ENCODE measurements at regions not wholly inside any gene's neighbourhood (a gene's known extent, or its start where the extent isn't known, plus 50 kb on each side); places are given as distances from the start of the nearest gene placed in this dataset.
"Not testable (repeated sequence)": the region's sequence is repeated elsewhere in the genome, so short reads cannot be mapped to it uniquely, and the experiment has no call there.

DNA sequence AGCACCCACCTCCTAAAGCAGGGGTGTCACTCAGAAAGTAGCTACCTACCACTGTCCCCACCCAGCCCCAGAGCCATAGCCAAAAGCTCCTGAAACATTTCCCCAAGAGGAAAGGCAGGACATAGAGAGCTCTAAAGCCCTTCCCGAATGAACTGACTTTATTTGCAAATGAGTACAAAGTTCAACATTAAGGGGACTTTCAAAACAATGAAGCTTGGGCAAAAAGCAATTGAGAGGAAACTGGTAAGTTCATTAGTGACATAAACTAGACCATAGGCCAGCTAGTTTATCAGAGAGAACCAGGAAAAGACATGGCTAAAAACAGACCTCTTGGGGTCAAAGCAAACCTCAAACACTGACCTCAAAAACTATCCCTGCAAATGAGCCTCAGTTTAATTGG lies 72.7 kb downstream of the IGLL5 start:
- Histone ChIP-seq H3K4me3 (ENCODE audit: low read depth, low read length) (no peak overlapping the region), H3K4me1 (no peaks in the 10 kb centered on the region), H3K27me3 (replicated peaks; ENCODE audit: control insufficient read depth, insufficient read depth, low read length) (no peaks in the 10 kb centered on the region; the same call in 1 of the 2 replicates), H3K36me3 (ENCODE audit: control insufficient read depth, insufficient read depth, low read length) (no peaks in the 10 kb centered on the region), H3K9me3 (peaks cover 14% of the 10 kb centered on the region)
- intact Hi-C loops (cut with micrococcal nuclease; ENCODE audit: unreplicated experiment), result no loop called here
- BruUV-seq (replicated peaks), result no TSS peak
- Mint-ChIP-seq H3K27ac (ENCODE audit: unreplicated experiment) (no peak overlapping the region), H3K36me3 (ENCODE audit: insufficient read depth, unreplicated experiment) (no peaks in the 10 kb centered on the region), H3K27me3 (ENCODE audit: insufficient read depth, unreplicated experiment) (peaks cover 4% of the 10 kb centered on the region), H3K9me3 (ENCODE audit: unreplicated experiment) (peaks cover 38% of the 10 kb centered on the region), H3K4me1 (ENCODE audit: low read depth, unreplicated experiment) (no peaks in the 10 kb centered on the region), H3K4me3 (ENCODE audit: unreplicated experiment) (no peak overlapping the region)
- no peak for DNase-seq
- TF ChIP-seq, protein P1, sequence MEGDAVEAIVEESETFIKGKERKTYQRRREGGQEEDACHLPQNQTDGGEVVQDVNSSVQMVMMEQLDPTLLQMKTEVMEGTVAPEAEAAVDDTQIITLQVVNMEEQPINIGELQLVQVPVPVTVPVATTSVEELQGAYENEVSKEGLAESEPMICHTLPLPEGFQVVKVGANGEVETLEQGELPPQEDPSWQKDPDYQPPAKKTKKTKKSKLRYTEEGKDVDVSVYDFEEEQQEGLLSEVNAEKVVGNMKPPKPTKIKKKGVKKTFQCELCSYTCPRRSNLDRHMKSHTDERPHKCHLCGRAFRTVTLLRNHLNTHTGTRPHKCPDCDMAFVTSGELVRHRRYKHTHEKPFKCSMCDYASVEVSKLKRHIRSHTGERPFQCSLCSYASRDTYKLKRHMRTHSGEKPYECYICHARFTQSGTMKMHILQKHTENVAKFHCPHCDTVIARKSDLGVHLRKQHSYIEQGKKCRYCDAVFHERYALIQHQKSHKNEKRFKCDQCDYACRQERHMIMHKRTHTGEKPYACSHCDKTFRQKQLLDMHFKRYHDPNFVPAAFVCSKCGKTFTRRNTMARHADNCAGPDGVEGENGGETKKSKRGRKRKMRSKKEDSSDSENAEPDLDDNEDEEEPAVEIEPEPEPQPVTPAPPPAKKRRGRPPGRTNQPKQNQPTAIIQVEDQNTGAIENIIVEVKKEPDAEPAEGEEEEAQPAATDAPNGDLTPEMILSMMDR (IDR thresholded peaks at IDR 0.05; ENCODE audit: insufficient read depth in 1 of 2, low read depth in 1 of 2, low read length in 1 of 2, severe bottlenecking in 1 of 2, unreplicated experiment in 1 of 2), result no peak
- ChIA-PET POLR2A (no interaction called here), CTCF (interaction anchor here (0.8 to 2.9 kb wide), 6 partner anchors 128 to 321 kb away, joined by 3 to 42 read pairs (median 6); partner anchors contain the start of gene RSPH14)

DNA sequence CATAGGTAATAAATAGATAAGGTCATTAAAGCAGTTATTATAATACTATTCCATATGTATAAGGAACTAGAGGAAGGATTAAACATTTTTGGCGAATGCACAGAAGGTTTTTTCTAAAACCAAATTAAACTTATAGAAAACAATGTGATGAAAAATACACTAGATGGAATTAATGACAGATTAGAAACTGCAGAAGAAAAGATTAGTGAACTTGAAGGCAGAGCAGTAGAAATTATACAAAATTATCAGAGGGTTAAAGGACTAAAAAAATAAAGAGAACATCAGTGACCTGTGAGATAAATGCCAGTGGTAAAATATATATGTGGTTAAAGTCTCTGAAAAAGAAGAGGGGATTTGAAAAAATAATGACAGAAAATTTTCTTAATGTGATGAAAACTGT lies 74.0 kb downstream of the IGLL5 start:
- Mint-ChIP-seq H3K27ac (ENCODE audit: unreplicated experiment) (no peak overlapping the region), H3K27me3 (ENCODE audit: insufficient read depth, unreplicated experiment) (peaks cover 4% of the 10 kb centered on the region), H3K4me1 (ENCODE audit: low read depth, unreplicated experiment) (no peaks in the 10 kb centered on the region), H3K36me3 (ENCODE audit: insufficient read depth, unreplicated experiment) (no peaks in the 10 kb centered on the region), H3K9me3 (ENCODE audit: unreplicated experiment) (peaks cover 38% of the 10 kb centered on the region), H3K4me3 (ENCODE audit: unreplicated experiment) (no peak overlapping the region)
- no peak for DNase-seq
- CTCF ChIA-PET, result interaction anchor here (2.9 kb wide), 1 partner anchor 167 kb away, joined by 42 read pairs; no protein-coding TSS in a partner anchor
- TF ChIP-seq, protein P1 (IDR thresholded peaks at IDR 0.05; ENCODE audit: insufficient read depth in 1 of 2, low read depth in 1 of 2, low read length in 1 of 2, severe bottlenecking in 1 of 2, unreplicated experiment in 1 of 2), result no peak
- H3K4me1 ChIP-seq, result no peaks in the 10 kb centered on the region
- intact Hi-C loops (cut with micrococcal nuclease; ENCODE audit: unreplicated experiment), result no loop called here
- peaks cover 14% of the 10 kb centered on the region for H3K9me3 ChIP-seq
- BruUV-seq (replicated peaks), result no TSS peak
- H3K36me3 ChIP-seq (ENCODE audit: control insufficient read depth, insufficient read depth, low read length), result no peaks in the 10 kb centered on the region
- POLR2A ChIA-PET, result no interaction called here
- no peaks in the 10 kb centered on the region; the same call in 1 of the 2 replicates for H3K27me3 ChIP-seq (replicated peaks; ENCODE audit: control insufficient read depth, insufficient read depth, low read length)
- H3K4me3 ChIP-seq (ENCODE audit: low read depth, low read length), result no peak overlapping the region

DNA sequence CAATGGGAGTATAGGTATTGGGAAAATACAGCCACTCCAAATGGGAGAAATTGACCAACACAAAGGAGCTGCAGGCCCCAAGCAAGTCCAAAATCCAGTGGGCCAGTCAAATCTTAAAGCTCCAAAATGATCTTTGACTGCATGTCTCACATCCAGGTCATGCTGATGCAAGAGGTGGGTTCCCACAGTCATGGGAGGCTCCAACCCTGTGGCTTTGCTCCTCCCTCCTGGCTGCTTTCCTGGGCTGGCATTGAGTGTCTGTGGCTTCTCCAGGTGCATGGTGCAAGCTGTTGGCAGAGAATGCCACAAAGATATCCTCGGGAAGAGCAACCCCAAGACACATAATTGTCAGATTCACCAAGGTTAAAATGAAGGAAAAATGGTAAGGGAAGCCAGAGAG lies 80.8 kb downstream of the IGLL5 start:
- CTCF ChIA-PET, result no interaction called here
- POLR2A ChIA-PET, result no interaction called here
- H3K27ac Mint-ChIP-seq (ENCODE audit: unreplicated experiment), result no peak overlapping the region
- H3K4me3 ChIP-seq (ENCODE audit: low read depth, low read length), result no peak overlapping the region
- TF ChIP-seq, protein P1 (IDR thresholded peaks at IDR 0.05; ENCODE audit: insufficient read depth in 1 of 2, low read depth in 1 of 2, low read length in 1 of 2, severe bottlenecking in 1 of 2, unreplicated experiment in 1 of 2), result no peak
- no peaks in the 10 kb centered on the region for H3K4me1 Mint-ChIP-seq (ENCODE audit: low read depth, unreplicated experiment)
- peaks cover 9% of the 10 kb centered on the region for H3K9me3 Mint-ChIP-seq (ENCODE audit: unreplicated experiment)
- H3K27me3 ChIP-seq (replicated peaks; ENCODE audit: control insufficient read depth, insufficient read depth, low read length), result no peaks in the 10 kb centered on the region
- H3K36me3 Mint-ChIP-seq (ENCODE audit: insufficient read depth, unreplicated experiment), result no peaks in the 10 kb centered on the region
- DNase-seq, result no peak
- peaks cover 21% of the 10 kb centered on the region for H3K27me3 Mint-ChIP-seq (ENCODE audit: insufficient read depth, unreplicated experiment)
- H3K4me3 Mint-ChIP-seq (ENCODE audit: unreplicated experiment), result no peak overlapping the region
- no peaks in the 10 kb centered on the region for H3K36me3 ChIP-seq (ENCODE audit: control insufficient read depth, insufficient read depth, low read length)
- intact Hi-C loops (cut with micrococcal nuclease; ENCODE audit: unreplicated experiment), result no loop called here
- peaks cover 9% of the 10 kb centered on the region for H3K9me3 ChIP-seq
- no TSS peak for BruUV-seq (replicated peaks)
- H3K4me1 ChIP-seq, result no peaks in the 10 kb centered on the region

DNA sequence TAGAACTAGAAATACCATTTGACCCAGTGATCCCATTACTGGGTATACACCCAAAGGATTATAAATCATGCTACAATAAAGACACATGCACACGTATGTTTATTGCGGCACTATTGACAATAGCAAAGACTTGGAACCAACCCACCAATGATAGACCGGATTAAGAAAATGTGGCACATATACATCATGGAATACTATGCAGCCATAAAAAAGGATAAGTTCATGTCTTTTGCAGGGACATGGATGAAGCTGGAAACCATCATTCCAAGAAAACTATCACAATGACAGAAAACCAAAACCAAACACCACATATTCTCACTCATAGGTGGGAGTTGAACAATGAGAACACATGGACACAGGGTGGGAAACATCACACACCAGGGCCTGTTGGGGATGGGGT lies 85.0 kb downstream of the IGLL5 start:
- intact Hi-C loops (cut with micrococcal nuclease; ENCODE audit: unreplicated experiment); H3K9me3 Mint-ChIP-seq (ENCODE audit: unreplicated experiment); H3K27me3 ChIP-seq (replicated peaks; ENCODE audit: control insufficient read depth, insufficient read depth, low read length): not testable (repeated sequence)

More for the DNA sequence above, 85.0 kb downstream of the IGLL5 start:
- H3K27me3 Mint-ChIP-seq (ENCODE audit: insufficient read depth, unreplicated experiment), result peaks cover 16% of the 10 kb centered on the region
- DNase-seq; BruUV-seq (replicated peaks); POLR2A ChIA-PET; H3K9me3 ChIP-seq; H3K27ac Mint-ChIP-seq (ENCODE audit: unreplicated experiment); H3K4me3 ChIP-seq (ENCODE audit: low read depth, low read length); H3K36me3 Mint-ChIP-seq (ENCODE audit: insufficient read depth, unreplicated experiment); H3K36me3 ChIP-seq (ENCODE audit: control insufficient read depth, insufficient read depth, low read length); H3K4me1 ChIP-seq; H3K4me3 Mint-ChIP-seq (ENCODE audit: unreplicated experiment); H3K4me1 Mint-ChIP-seq (ENCODE audit: low read depth, unreplicated experiment): not testable (repeated sequence)
- CTCF ChIA-PET, result interaction anchor here (0.6 kb wide), 1 partner anchor 22 kb away, joined by 4 read pairs; no protein-coding TSS in a partner anchor
